ENCODE measurements at regions not wholly inside any gene's neighbourhood (a gene's known extent, or its start where the extent isn't known, plus 50 kb on each side); places are given as distances from the start of the nearest gene placed in this dataset.
A peak's percentile ranks its signal among the peaks of the same experiment; 100 is the strongest.

DNA sequence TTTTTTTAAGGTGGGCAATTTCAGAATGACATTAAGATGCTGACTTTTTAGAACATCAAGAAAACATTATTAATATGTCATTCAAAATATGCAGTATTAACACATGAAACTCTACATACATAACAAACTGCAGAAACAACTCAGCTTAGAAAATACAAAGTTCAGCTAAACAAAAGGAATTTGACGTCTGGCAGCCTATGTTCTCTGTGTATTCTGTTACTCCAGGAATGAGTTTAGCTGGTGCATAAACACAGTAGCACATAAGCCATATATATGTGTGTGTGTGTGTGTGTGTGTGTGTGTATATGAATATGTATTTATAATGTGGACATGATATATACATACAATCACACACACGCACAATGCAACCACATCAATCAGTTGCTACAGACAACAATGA, 413.5 kb upstream of the PSMD7 start:
- no peak for DNase-seq (ENCODE audit: low spot score)

GRCh38 chr16:73882651-73883050, 414.0 kb upstream of the PSMD7 start:
- no peak for DNase-seq (ENCODE audit: low spot score)

DNA sequence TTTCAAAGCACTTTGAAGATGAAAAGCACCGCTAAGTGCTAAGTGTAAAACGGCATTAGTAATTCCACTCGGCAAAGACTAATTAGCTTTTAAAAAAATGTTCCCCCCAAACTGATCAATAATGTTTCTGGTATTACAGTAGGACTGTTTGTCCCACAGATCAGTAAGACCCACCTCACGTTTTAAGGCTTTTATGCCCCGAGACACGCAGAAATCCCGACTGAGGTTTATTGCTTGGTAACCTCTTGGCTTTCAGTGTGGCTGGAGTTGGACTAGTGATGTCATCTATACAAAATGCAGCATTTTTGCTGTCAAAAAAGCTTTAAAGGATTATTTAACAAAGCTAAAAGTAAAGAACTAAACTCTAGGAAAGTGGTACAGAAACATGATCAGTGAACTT, 414.6 kb upstream of the PSMD7 start:
- no peak for DNase-seq (ENCODE audit: low spot score)

- no peak for DNase-seq (ENCODE audit: low spot score)
These were observed 417.0 kb upstream of the PSMD7 start for GRCh38 chr16:73879621-73880020.

GRCh38 chr16:73878611-73879010, 418.0 kb upstream of the PSMD7 start:
- peak; percentile 54 for DNase-seq (ENCODE audit: low spot score)

DNA sequence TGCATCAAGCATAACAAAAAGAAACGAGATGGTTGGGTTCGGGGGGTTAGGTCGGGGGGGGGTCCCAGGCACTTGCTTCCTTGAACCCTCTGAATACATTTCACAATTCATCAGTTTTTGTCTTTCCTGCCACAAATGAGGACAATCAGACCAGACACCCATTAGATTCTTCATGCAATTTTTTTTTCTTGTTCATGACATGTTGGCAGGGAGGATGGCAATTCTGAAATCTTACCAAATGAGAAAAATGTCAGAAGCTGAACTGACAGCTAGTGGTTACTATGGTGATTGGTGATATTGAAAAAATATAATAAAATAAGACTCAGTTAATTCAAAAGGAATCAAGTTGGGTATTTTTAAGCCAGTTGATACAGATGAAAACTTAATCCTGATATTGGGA, 419.5 kb upstream of the PSMD7 start:
- no peak for DNase-seq (ENCODE audit: low spot score)

DNA sequence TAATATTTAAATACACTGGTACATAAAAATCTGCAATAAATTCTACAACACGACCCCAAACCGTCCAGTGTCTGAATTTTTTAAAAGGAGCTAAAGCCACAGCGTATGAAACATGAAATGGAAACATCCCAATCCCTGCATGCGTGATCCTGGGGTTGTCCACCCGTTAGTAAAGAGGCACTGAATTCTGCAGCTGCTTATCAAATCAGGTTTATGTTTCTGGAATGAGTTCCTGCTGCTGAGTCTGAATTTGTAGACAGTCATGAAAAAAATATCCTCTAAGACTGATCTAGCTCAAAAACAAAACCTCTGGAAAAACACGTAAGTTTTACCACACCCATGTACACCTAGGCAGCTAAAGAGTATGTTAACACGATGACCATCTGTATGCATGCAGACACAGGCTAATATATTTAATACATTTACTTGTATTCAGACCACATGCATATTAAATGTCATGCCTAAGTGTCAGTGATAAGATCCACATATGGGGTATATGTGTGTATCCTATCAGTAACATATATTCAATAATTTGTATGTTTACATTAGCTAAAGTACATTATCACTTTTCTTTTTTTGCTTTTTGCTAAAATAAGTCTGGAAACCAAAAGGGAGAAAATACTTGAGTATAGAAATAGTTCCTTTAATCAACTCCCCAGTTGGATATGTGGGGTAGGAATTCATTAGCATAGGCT, 420.5 kb upstream of the PSMD7 start:
- DNase-seq (ENCODE audit: low spot score) = no peak

DNA sequence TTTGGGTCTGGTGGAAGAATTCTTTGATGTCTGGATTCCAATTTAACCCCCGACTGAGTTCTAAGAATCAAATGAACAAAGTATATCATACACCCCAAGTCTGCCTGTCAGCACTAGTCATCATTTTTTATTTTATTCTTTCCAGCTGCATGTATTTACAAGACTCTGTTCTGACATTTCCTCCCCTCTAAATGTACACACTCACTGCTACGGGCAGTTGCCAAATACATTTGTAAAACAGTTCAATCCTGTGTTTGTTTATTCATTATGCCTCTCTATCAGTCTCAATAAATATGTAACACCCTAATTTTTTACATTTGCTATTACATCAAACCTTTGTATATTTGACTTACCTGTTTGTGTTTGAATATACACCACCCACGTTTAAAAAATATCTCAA, 422.3 kb upstream of the PSMD7 start:
- no peak for DNase-seq (ENCODE audit: low spot score)

DNA sequence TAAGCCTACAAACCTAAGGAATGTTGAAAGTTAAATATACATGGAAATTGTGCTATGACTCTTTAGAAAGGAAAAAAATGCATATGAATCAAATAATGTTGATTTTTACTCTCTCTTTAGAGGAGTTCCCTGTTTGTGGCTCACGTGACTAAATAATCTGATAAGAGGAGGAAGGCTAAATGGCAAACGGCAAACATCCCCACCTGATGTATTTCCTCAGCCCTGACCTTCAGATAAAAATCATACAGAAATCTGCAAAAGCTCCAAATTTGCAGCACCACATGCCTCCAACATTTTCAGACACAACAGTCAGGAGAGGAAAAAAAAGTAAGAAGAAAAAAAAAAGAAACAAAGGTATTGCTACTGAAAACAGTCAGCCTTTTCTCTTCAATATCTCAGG, 423.0 kb upstream of the PSMD7 start:
- DNase-seq (ENCODE audit: low spot score) = no peak

DNA sequence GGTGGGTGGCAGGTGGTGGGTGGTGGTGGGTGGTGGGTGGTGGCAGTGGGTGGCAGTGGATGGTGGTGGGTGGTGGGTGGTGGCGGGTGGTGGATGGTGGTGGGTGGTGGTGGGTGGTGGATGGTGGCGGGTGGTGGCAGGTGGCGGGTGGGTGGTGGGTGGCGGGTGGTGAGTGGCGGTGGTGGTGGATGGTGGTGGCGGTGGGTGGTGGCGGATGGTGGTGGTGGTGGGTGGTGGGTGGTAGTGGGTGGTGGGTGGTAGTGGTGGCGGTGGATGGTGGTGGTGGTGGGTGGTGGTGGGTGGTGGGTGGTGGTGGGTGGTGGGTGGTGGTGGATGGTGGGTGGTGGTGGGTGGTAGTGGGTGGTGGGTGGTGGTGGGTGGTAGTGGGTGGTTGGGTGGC, 423.8 kb upstream of the PSMD7 start:
- no peak for DNase-seq (ENCODE audit: low spot score)

- no peak for DNase-seq (ENCODE audit: low spot score)
These were observed 425.4 kb upstream of the PSMD7 start for GRCh38 chr16:73871088-73871733.

DNA sequence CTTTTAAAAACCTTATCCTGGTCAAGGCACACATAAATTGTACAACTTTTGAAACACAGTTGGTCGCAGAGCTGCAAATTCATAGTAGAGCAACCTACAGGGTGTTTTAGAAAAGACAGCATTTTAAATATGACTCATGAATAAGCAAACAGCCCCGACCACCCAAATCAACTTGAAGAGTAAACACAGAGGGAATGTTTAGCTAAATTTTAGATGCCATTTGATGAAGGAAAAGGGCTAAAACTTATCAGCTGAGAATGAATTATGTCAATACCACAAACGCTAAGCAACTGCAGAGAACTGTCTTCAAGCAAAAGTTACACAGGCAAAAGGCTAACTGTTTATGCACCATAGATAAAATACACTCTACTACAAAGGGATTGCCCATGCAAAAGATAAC, 427.5 kb upstream of the PSMD7 start:
- no peak for DNase-seq (ENCODE audit: low spot score)

DNA sequence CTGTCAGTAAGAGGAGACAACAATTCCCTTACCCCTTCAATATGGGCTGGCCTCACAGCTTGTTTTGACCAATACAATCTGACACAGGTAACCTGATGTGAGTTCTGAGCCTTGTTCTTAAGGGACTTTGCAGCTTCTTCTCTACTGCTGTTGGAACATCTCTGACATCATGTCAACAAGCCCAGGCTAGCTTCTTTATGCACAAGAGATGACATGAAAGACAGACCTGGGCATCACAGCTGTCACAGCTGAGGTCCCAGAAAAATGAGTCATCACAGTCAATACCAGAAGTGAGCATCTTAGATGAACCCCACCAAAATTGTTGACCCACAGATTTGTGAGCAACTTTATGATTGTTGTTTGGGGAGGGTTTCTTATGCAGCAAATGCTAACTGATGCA, 431.7 kb upstream of the PSMD7 start:
- no peak for DNase-seq (ENCODE audit: low spot score)

DNA sequence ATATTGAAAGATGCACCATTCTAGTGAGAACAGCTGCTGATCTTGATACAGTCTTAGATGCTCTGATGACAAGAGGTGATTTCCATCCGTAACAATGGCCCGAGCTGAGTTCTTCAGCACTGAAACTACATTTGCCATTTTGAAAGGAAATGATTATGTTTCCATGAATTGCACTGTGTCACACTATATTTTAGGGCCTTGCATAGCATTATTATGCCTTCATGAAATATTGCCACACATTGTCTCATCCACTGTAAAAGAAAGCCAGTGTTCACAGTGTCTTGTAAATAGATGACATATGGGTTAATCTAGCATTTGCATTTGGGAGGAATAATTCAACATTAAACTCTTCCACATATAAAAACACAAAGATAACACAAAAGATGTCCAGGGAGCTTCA, 438.3 kb upstream of the PSMD7 start:
- DNase-seq (ENCODE audit: low spot score) = no peak

- DNase-seq (ENCODE audit: low spot score) = no peak
These were observed 442.6 kb upstream of the PSMD7 start for GRCh38 chr16:73853968-73854367.

- no peak for DNase-seq (ENCODE audit: low spot score)
These were observed 444.1 kb upstream of the PSMD7 start for GRCh38 chr16:73852561-73852960.

DNA sequence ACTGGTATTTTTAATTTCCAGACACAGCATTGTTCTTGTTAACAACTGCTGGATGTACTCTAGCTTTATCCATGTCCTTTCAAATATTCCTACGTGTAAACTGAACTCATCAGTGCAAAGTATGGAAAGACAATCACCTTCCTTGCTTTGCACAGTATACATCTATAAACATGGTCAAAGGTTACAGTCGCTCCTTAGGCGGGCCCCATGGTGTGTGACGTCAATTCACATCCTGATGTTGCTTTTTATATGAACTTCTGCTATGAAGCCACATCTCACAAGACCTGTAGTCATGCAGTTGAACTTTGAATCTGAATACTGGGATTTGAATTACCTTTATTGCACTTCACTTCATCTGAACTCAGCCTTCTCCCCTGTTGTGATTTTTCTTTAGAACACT, 447.6 kb upstream of the PSMD7 start:
- peak; percentile 10 for DNase-seq (ENCODE audit: low spot score)

GRCh38 chr16:73847090-73847489, 449.5 kb upstream of the PSMD7 start:
- no peak for DNase-seq (ENCODE audit: low spot score)

DNA sequence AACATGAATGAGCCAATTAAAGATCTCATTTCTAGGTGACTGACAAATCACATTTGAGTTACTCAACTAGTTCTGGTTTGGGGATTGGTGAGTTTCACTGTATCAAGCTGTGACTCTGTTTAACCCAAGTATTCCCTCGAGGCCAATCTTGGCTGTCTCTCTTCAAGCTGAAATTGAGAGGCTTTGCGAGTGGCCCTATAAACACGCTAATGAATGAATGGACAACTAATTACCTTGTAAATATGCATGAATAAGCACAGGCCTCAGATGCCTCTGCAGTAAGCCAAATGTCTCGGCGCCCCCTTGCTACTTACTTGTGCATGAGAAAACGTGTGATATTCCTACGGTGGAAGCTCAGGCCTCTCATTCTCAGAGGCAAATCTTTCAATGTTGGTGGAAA, 450.3 kb upstream of the PSMD7 start:
- no peak for DNase-seq (ENCODE audit: low spot score)

- DNase-seq (ENCODE audit: low spot score) = no peak
These were observed 450.6 kb upstream of the PSMD7 start for GRCh38 chr16:73846007-73846330.

GRCh38 chr16:73845238-73846006, 451.2 kb upstream of the PSMD7 start:
- DNase-seq (ENCODE audit: low spot score) = no peak

- no peak for DNase-seq (ENCODE audit: low spot score)
These were observed 455.9 kb upstream of the PSMD7 start for GRCh38 chr16:73840728-73841127.

- DNase-seq (ENCODE audit: low spot score) = no peak
These were observed 465.4 kb upstream of the PSMD7 start for GRCh38 chr16:73831220-73831619.
